NT2/D1 (cell line): ENCODE measurements at regions not wholly inside any gene's neighbourhood (a gene's known extent, or its start where the extent isn't known, plus 50 kb on each side); places are given as distances from the start of the nearest gene placed in this dataset.

Source experiments
- YY1 ChIP-seq: IDR thresholded peaks from 2 replicates; pipeline ENCODE4 v1.6.1; 2011; ENCODE audit not compliant: insufficient read length, insufficient read depth
- ZNF274 ChIP-seq: IDR thresholded peaks from 2 replicates; pipeline ENCODE4 v1.6.1; 2011; ENCODE audit warnings: mild to moderate bottlenecking, low read depth, low read length

DNA sequence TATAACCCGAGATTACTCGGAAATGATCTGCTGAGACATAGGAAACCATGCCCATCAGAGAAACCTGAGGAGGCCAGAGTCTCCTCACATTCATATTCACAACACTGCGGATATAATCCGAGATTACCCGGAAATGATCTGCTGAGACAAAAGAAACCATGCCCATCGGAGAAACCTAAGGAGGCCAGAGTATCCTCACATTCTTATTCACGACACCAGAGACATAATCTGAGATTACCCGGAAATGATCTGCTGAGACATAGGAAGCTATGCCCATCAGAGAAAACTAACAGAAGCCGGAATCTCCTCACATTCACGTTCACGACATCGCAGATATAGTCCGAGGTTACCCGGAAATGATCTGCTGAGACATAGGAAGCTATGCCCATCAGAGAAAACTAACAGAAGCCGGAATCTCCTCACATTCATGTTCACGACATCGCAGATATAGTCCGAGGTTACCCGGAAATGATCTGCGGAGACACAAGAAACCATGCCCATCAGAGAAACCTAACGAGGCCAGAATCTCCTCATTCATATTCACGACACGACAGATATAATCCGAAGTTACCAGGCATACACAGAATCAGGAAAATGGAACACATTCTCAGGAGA is 422.3 kb upstream of the AKR1E2 start:
- TF ChIP-seq ZNF274 (no peak), YY1 (no peak)
